B cell (primary cell): ENCODE measurements at regions not wholly inside any gene's neighbourhood (a gene's known extent, or its start where the extent isn't known, plus 50 kb on each side); places are given as distances from the start of the nearest gene placed in this dataset.

Experiments
- CTCF ChIP-seq: fragments of 200-600 bp; IDR thresholded peaks from one replicate; pipeline ENCODE4 v1.8.0; 2022; ENCODE audit warnings: antibody characterized with exemption, mild to moderate bottlenecking
- EZH2 ChIP-seq: IDR thresholded peaks from 2 replicates; pipeline ENCODE4 v1.6.1; 2012; ENCODE audit warnings: borderline replicate concordance, low read depth, mild to moderate bottlenecking, moderate library complexity, low read length; ENCODE audit not compliant: insufficient read depth, poor library complexity, severe bottlenecking

- TF ChIP-seq CTCF (no peak), EZH2 (no peak)
These were observed 254.0 kb downstream of the MATN1 start for GRCh38 chr1:30469426-30469825.
